B cell (primary cell): ENCODE measurements at regions not wholly inside any gene's neighbourhood (a gene's known extent, or its start where the extent isn't known, plus 50 kb on each side); places are given as distances from the start of the nearest gene placed in this dataset.

Experiments used
- EZH2 ChIP-seq: IDR thresholded peaks from 2 replicates; pipeline ENCODE4 v1.6.1; 2012; ENCODE audit warnings: borderline replicate concordance, low read depth, mild to moderate bottlenecking, moderate library complexity, low read length; ENCODE audit not compliant: insufficient read depth, poor library complexity, severe bottlenecking
- TF ChIP-seq, protein P1 (sequence below): fragments of 200-600 bp; IDR thresholded peaks from one replicate; pipeline ENCODE4 v1.8.0; 2022; ENCODE audit warnings: antibody characterized with exemption, mild to moderate bottlenecking

GRCh38 chr4:17065821-17066220 is 167.4 kb upstream of the LDB2 start:
- TF ChIP-seq, protein P1, sequence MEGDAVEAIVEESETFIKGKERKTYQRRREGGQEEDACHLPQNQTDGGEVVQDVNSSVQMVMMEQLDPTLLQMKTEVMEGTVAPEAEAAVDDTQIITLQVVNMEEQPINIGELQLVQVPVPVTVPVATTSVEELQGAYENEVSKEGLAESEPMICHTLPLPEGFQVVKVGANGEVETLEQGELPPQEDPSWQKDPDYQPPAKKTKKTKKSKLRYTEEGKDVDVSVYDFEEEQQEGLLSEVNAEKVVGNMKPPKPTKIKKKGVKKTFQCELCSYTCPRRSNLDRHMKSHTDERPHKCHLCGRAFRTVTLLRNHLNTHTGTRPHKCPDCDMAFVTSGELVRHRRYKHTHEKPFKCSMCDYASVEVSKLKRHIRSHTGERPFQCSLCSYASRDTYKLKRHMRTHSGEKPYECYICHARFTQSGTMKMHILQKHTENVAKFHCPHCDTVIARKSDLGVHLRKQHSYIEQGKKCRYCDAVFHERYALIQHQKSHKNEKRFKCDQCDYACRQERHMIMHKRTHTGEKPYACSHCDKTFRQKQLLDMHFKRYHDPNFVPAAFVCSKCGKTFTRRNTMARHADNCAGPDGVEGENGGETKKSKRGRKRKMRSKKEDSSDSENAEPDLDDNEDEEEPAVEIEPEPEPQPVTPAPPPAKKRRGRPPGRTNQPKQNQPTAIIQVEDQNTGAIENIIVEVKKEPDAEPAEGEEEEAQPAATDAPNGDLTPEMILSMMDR: no peak
- TF ChIP-seq EZH2: no peak
